ENCODE measurements at regions not wholly inside any gene's neighbourhood (a gene's known extent, or its start where the extent isn't known, plus 50 kb on each side); places are given as distances from the start of the nearest gene placed in this dataset.
A peak's percentile ranks its signal among the peaks of the same experiment; 100 is the strongest.

- intact Hi-C loops (cut with DNase I; ENCODE audit: low total_unique reads), result loop anchor here (5.0 kb wide), 1 partner anchor 470 kb away; no protein-coding TSS in a partner anchor
- TF ChIP-seq CTCF (IDR thresholded peaks at IDR 0.05) (no peak), EP300 (IDR thresholded peaks at IDR 0.05) (no peak), POLR2A (IDR thresholded peaks at IDR 0.05) (no peak), POLR2AphosphoS5 (IDR thresholded peaks at IDR 0.05) (no peak)
Observed at GRCh38 chr3:115217292-115217677, 70.2 kb upstream of the ZBTB20 start.

GRCh38 chr3:115217678-115218451 lies 70.8 kb upstream of the ZBTB20 start:
- no peaks in the 10 kb centered on the region for H3K9me3 ChIP-seq
- TF ChIP-seq POLR2AphosphoS5 (IDR thresholded peaks at IDR 0.05) (peak in 1 of 3 donors; percentile 20), POLR2A (IDR thresholded peaks at IDR 0.05) (no peak), CTCF (IDR thresholded peaks at IDR 0.05) (peak in 4 of 7 experiments; percentile 3 to 49 (median 32)), EP300 (IDR thresholded peaks at IDR 0.05) (no peak)
- H3K36me3 ChIP-seq, result no peaks in the 10 kb centered on the region
- H3K4me1 ChIP-seq, result peaks cover 0 to 14% (median 5%) of the 10 kb centered on the region in 4 donors
- intact Hi-C loops (cut with DNase I; ENCODE audit: low total_unique reads), result loop anchor here (5.0 kb wide), 1 partner anchor 469 kb away; no protein-coding TSS in a partner anchor
- no peak overlapping the region for H3K27ac ChIP-seq
- peak in 1 of 2 donors; percentile 84 for DNase-seq
- WGBS, 5 donors, result 17 to 19% (median 18%) methylated on average over 7 of the region's 7 CpGs
- no peak overlapping the region for H3K4me3 ChIP-seq
- peaks cover 0 to 6% (median 0%) of the 10 kb centered on the region in 3 donors for H3K27me3 ChIP-seq

More at GRCh38 chr3:115217292-115217677, 70.2 kb upstream of the ZBTB20 start:
- no peaks in the 10 kb centered on the region for H3K36me3 ChIP-seq
- peaks cover 0 to 14% (median 5%) of the 10 kb centered on the region in 4 donors for H3K4me1 ChIP-seq
- H3K9me3 ChIP-seq, result no peaks in the 10 kb centered on the region
- DNase-seq, result no peak
- H3K27ac ChIP-seq, result no peak overlapping the region
- WGBS, 5 donors, result 12 to 18% (median 14%) methylated on average over 2 of the region's 2 CpGs
- H3K27me3 ChIP-seq, result peaks cover 0 to 6% (median 0%) of the 10 kb centered on the region in 3 donors
- H3K4me3 ChIP-seq, result no peak overlapping the region

- no peak for DNase-seq
- Histone ChIP-seq H3K9me3 (no peaks in the 10 kb centered on the region), H3K4me1 (peaks cover 0 to 14% (median 5%) of the 10 kb centered on the region in 4 donors), H3K27ac (no peak overlapping the region), H3K27me3 (peaks cover 0 to 6% (median 0%) of the 10 kb centered on the region in 3 donors), H3K4me3 (no peak overlapping the region), H3K36me3 (no peaks in the 10 kb centered on the region)
- TF ChIP-seq POLR2AphosphoS5 (IDR thresholded peaks at IDR 0.05) (no peak), POLR2A (IDR thresholded peaks at IDR 0.05) (no peak), EP300 (IDR thresholded peaks at IDR 0.05) (no peak), CTCF (IDR thresholded peaks at IDR 0.05) (no peak)
- WGBS, 5 donors, result 17 to 41% (median 34%) methylated on average over 1 of the region's 1 CpG
- intact Hi-C loops (cut with DNase I; ENCODE audit: low total_unique reads), result loop anchor here (5.0 kb wide), 1 partner anchor 468 kb away; no protein-coding TSS in a partner anchor
Observed at GRCh38 chr3:115218859-115219258, 71.8 kb upstream of the ZBTB20 start.

GRCh38 chr3:115224687-115225086 lies 77.6 kb upstream of the ZBTB20 start:
- Histone ChIP-seq H3K4me3 (no peak overlapping the region), H3K4me1 (no peaks in the 10 kb centered on the region), H3K36me3 (no peaks in the 10 kb centered on the region), H3K9me3 (no peaks in the 10 kb centered on the region), H3K27ac (no peak overlapping the region), H3K27me3 (peaks cover 0 to 3% (median 0%) of the 10 kb centered on the region in 3 donors)
- TF ChIP-seq EP300 (IDR thresholded peaks at IDR 0.05) (no peak), CTCF (IDR thresholded peaks at IDR 0.05) (no peak), POLR2A (IDR thresholded peaks at IDR 0.05) (no peak), POLR2AphosphoS5 (IDR thresholded peaks at IDR 0.05) (no peak)
- intact Hi-C loops (cut with DNase I; ENCODE audit: low total_unique reads), result no loop called here
- DNase-seq, result no peak
- WGBS, 5 donors, result 73 to 79% (median 77%) methylated on average over 1 of the region's 1 CpG

Measured in stomach (tissue), 8 donors.